Activated B cell treated with CpG ODN at 0.5 μM for 24 hours (primary cell): ENCODE measurements at regions not wholly inside any gene's neighbourhood (a gene's known extent, or its start where the extent isn't known, plus 50 kb on each side); places are given as distances from the start of the nearest gene placed in this dataset.

Source experiments
- ATAC-seq: fragments of 200-7000 bp; cut with Tn5 transposase; one replicate; pipeline ENCODE4 v1.10.0; 2021; ENCODE audit warnings: low read depth, mild to moderate bottlenecking, moderate library complexity
- CTCF ChIA-PET: fragments of 350-600 bp; sonication (Branson Sonifier 250); formaldehyde crosslinking; loops from one replicate; lab custom pipeline; 2021; ENCODE audit warnings: antibody characterized with exemption; lab: Charles Lee
- POLR2A ChIA-PET: fragments of 350-600 bp; sonication (Branson Sonifier 250); formaldehyde crosslinking; loops from one replicate; lab custom pipeline; 2021; ENCODE audit warnings: antibody characterized with exemption; lab: Charles Lee
- DNase-seq: peaks from one replicate; pipeline ENCODE4 v3.0.0; 2022
- H3K27ac Mint-ChIP-seq: one replicate; pipeline ENCODE4 v1.8.0; 2020; ENCODE audit warnings: mixed read lengths
- H3K27me3 Mint-ChIP-seq: one replicate; pipeline ENCODE4 v1.8.0; 2021; ENCODE audit warnings: mixed read lengths
- H3K36me3 Mint-ChIP-seq: one replicate; pipeline ENCODE4 v1.8.0; 2021; ENCODE audit warnings: low read depth, mixed read lengths
- H3K4me1 Mint-ChIP-seq: one replicate; pipeline ENCODE4 v1.8.0; 2021; ENCODE audit warnings: mixed read lengths
- H3K4me3 Mint-ChIP-seq: one replicate; pipeline ENCODE4 v1.8.0; 2020; ENCODE audit warnings: mild to moderate bottlenecking, mixed read lengths
- H3K9me3 Mint-ChIP-seq: one replicate; pipeline ENCODE4 v1.8.0; 2020; ENCODE audit warnings: mixed read lengths
- intact Hi-C: fragments of 100-400 bp; cut with micrococcal nuclease; formaldehyde crosslinking; loops from one replicate; pipeline ENCODE4 v1.15.1; 2024
- TF ChIP-seq, protein P1 (sequence below): fragments of 200-600 bp; IDR thresholded peaks from one replicate; pipeline ENCODE4 v1.8.0; 2022; ENCODE audit warnings: antibody characterized with exemption, mild to moderate bottlenecking

DNA sequence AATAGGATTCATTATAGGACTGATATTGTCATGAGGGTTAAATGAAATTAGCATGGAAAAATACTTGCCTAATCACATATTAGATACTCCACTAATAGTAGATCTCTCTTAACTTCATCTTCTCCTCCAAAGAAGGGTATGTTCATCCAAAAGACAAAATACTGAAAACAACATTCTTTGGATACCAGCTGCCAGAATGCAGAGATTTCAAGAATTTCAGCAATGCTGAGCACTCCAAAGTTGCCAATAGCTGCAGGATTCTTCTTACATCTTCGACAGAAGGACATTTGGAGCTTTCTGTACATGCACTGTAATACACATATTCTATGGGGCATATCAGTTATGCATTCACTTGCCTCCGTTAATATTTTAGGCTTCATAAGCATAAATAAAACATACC, 436.5 kb downstream of the HAPSTR1 start:
- DNase-seq (no peak), ATAC-seq (no peak)
- CTCF ChIA-PET: no interaction called here
- intact Hi-C loops: no loop called here
- Mint-ChIP-seq H3K27me3 (peaks cover 3% of the 10 kb centered on the region), H3K4me1 (no peaks in the 10 kb centered on the region), H3K4me3 (no peak overlapping the region), H3K36me3 (no peaks in the 10 kb centered on the region), H3K9me3 (peaks cover 3% of the 10 kb centered on the region), H3K27ac (no peak overlapping the region)
- TF ChIP-seq, protein P1, sequence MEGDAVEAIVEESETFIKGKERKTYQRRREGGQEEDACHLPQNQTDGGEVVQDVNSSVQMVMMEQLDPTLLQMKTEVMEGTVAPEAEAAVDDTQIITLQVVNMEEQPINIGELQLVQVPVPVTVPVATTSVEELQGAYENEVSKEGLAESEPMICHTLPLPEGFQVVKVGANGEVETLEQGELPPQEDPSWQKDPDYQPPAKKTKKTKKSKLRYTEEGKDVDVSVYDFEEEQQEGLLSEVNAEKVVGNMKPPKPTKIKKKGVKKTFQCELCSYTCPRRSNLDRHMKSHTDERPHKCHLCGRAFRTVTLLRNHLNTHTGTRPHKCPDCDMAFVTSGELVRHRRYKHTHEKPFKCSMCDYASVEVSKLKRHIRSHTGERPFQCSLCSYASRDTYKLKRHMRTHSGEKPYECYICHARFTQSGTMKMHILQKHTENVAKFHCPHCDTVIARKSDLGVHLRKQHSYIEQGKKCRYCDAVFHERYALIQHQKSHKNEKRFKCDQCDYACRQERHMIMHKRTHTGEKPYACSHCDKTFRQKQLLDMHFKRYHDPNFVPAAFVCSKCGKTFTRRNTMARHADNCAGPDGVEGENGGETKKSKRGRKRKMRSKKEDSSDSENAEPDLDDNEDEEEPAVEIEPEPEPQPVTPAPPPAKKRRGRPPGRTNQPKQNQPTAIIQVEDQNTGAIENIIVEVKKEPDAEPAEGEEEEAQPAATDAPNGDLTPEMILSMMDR: no peak
- POLR2A ChIA-PET: no interaction called here

DNA sequence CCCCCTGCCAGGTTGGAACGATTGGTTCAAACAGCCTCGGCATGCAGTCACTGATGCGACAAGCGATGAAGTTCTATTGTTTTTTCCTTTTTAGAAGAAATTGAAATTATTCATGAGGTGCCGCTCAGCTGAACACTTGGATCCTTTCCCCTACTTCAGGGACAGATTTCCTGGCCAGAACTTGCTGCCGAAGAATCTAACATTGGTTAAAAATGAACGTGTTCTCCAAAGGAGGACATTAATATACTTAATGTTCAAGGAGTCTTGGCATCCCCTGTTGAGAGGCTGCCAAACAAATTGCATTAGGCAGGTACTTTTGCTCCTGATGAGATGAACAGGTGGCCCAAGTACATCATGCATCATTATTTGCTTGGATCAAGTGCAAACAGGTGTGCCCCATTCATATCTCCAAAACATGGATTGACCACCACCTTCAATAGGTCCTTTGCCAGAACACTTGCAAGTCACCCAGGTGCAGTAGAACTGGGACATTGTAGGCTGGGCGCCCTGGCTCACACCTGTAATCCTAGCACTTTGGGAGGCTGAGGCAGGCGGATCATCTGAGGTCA, 437.2 kb downstream of the HAPSTR1 start:
- ChIA-PET CTCF (no interaction called here), POLR2A (no interaction called here)
- no peak for ATAC-seq

DNA sequence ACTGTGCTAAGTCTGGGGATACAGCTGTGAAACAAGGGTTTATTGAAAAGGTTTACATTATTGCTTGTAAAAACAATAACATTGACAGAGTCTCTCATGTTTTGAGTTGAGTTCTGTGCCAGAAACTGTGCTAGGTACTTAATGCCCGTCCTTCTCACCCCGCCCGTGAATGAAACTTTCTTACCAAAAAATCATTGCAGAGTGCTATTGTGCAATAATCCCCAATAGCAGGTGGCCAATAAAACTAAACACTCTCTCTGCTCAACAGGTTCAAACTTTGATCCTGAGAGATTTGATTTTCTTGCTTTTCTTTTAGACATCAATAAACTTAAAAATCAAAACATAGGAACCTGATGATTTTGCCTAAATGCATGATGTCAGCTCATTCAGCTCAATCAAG, 441.6 kb downstream of the HAPSTR1 start:
- Mint-ChIP-seq H3K9me3 (peaks cover 7% of the 10 kb centered on the region), H3K4me1 (no peaks in the 10 kb centered on the region), H3K27me3 (no peaks in the 10 kb centered on the region), H3K27ac (no peak overlapping the region), H3K4me3 (no peak overlapping the region), H3K36me3 (no peaks in the 10 kb centered on the region)
- TF ChIP-seq, protein P1: no peak
- ATAC-seq (no peak), DNase-seq (no peak)
- ChIA-PET CTCF (no interaction called here), POLR2A (no interaction called here)
- intact Hi-C loops: no loop called here

More for the DNA sequence above, 437.2 kb downstream of the HAPSTR1 start:
- TF ChIP-seq, protein P1: no peak
- H3K27ac Mint-ChIP-seq: no peak overlapping the region
- no peak for DNase-seq
- no peaks in the 10 kb centered on the region for H3K36me3 Mint-ChIP-seq
- intact Hi-C loops: no loop called here
- H3K9me3 Mint-ChIP-seq: peaks cover 3% of the 10 kb centered on the region
- H3K4me1 Mint-ChIP-seq: no peaks in the 10 kb centered on the region
- H3K4me3 Mint-ChIP-seq: no peak overlapping the region
- peaks cover 3% of the 10 kb centered on the region for H3K27me3 Mint-ChIP-seq

DNA sequence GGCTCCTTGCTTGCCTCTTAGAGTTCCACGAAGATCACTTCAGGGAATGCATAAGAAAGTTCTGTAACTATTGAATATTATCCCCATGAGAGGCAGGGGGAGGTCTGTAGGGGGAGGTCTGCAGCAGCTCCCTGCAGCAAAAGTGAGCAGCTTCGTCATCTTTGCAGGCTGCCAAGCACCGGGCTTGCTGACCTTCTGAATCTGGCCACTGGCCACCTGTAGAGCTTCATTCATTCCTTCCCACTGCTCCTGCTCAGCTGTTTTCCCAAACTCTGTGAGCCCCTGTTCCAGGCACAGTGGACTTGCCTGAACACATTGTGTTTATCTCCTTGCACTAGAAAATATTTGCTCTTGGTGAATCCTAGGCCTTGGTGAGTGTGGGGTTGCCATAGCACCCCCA, 443.3 kb downstream of the HAPSTR1 start:
- ATAC-seq (no peak), DNase-seq (no peak)
- H3K4me3 Mint-ChIP-seq: no peak overlapping the region
- H3K9me3 Mint-ChIP-seq: peaks cover 9% of the 10 kb centered on the region
- CTCF ChIA-PET: no interaction called here
- H3K27me3 Mint-ChIP-seq: no peaks in the 10 kb centered on the region
- H3K4me1 Mint-ChIP-seq: no peaks in the 10 kb centered on the region
- TF ChIP-seq, protein P1: no peak
- intact Hi-C loops: no loop called here
- H3K36me3 Mint-ChIP-seq: no peaks in the 10 kb centered on the region
- H3K27ac Mint-ChIP-seq: no peak overlapping the region
- POLR2A ChIA-PET: no interaction called here

DNA sequence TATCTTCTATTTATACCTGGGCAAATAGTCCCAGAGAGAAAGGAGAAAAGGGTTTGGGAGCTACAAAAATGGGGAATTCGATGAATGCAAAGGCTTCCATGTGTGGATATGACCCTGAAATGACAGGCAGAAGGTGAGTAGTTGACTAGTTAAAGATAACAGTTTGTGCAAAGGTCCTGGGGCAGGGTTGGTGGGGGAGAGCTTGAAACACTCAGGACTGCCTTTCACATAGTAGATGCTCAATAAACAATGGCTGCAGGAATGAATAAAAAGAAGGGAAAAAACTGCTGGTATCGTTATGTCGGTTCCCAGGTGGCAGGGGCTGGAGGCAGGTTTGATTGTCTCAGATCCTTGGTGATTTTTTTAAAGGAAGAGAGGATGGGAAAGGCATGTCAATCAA, 445.5 kb downstream of the HAPSTR1 start:
- H3K27me3 Mint-ChIP-seq: no peaks in the 10 kb centered on the region
- ATAC-seq: no peak
- H3K4me3 Mint-ChIP-seq: no peak overlapping the region
- H3K27ac Mint-ChIP-seq: no peak overlapping the region
- H3K9me3 Mint-ChIP-seq: peaks cover 9% of the 10 kb centered on the region
- ChIA-PET POLR2A (no interaction called here), CTCF (no interaction called here)
- intact Hi-C loops: no loop called here
- H3K4me1 Mint-ChIP-seq: no peaks in the 10 kb centered on the region
- no peaks in the 10 kb centered on the region for H3K36me3 Mint-ChIP-seq
- no peak for DNase-seq
- TF ChIP-seq, protein P1: no peak
